ENCODE measurements at regions not wholly inside any gene's neighbourhood (a gene's known extent, or its start where the extent isn't known, plus 50 kb on each side); places are given as distances from the start of the nearest gene placed in this dataset.

GRCh38 chr11:69908511-69909220 is 89.5 kb upstream of the FGF3 start:
- no peak for TF ChIP-seq CTCF (IDR thresholded peaks at IDR 0.05)
- no peak for TF ChIP-seq EZH2 (IDR thresholded peaks at IDR 0.05; ENCODE audit: borderline replicate concordance, insufficient read depth, low read depth, low read length, poor library complexity, severe bottlenecking)
